Calu3 (cell line): ENCODE measurements at regions not wholly inside any gene's neighbourhood (a gene's known extent, or its start where the extent isn't known, plus 50 kb on each side); places are given as distances from the start of the nearest gene placed in this dataset.

Source experiments
- BruUV-seq: library from RNA; stranded (reverse); fragments of 400-500 nt; replicated peaks from 2 replicates; lab custom pipeline; 2021; lab: Mats Ljungman, UMichigan
- CTCF ChIA-PET: fragments of 300-600 bp; sonication (Branson Sonifier 250); formaldehyde crosslinking; loops from one replicate; lab custom pipeline; 2022; ENCODE audit warnings: antibody characterized with exemption; lab: Charles Lee
- DNase-seq: peaks from one replicate; pipeline ENCODE4 v3.0.0; 2022
- H3K27ac Mint-ChIP-seq: one replicate; pipeline ENCODE4 v1.8.0; 2022; ENCODE audit warnings: mixed read lengths; ENCODE audit not compliant: unreplicated experiment
- H3K27me3 Mint-ChIP-seq: one replicate; pipeline ENCODE4 v1.8.0; 2022; ENCODE audit warnings: mixed read lengths; ENCODE audit not compliant: unreplicated experiment
- H3K36me3 Mint-ChIP-seq: one replicate; pipeline ENCODE4 v1.8.0; 2022; ENCODE audit warnings: mild to moderate bottlenecking, moderate library complexity, mixed read lengths; ENCODE audit not compliant: insufficient read depth, unreplicated experiment
- H3K4me1 Mint-ChIP-seq: one replicate; pipeline ENCODE4 v1.8.0; 2022; ENCODE audit warnings: mild to moderate bottlenecking, low read depth, mixed read lengths; ENCODE audit not compliant: unreplicated experiment
- H3K4me3 Mint-ChIP-seq: one replicate; pipeline ENCODE4 v1.8.0; 2022; ENCODE audit warnings: mild to moderate bottlenecking, low read depth, moderate library complexity, mixed read lengths; ENCODE audit not compliant: unreplicated experiment
- H3K9me3 Mint-ChIP-seq: one replicate; pipeline ENCODE4 v1.8.0; 2022; ENCODE audit warnings: low read depth, mixed read lengths; ENCODE audit not compliant: unreplicated experiment
- intact Hi-C: fragments of 100-400 bp; cut with micrococcal nuclease; formaldehyde crosslinking; loops from one replicate; pipeline ENCODE4 v1.10.0; 2022; ENCODE audit not compliant: unreplicated experiment
- TF ChIP-seq, protein P1 (sequence below): fragments of 200-600 bp; IDR thresholded peaks from one replicate; pipeline ENCODE4 v1.8.0; 2022; ENCODE audit warnings: antibody characterized with exemption; ENCODE audit not compliant: unreplicated experiment

DNA sequence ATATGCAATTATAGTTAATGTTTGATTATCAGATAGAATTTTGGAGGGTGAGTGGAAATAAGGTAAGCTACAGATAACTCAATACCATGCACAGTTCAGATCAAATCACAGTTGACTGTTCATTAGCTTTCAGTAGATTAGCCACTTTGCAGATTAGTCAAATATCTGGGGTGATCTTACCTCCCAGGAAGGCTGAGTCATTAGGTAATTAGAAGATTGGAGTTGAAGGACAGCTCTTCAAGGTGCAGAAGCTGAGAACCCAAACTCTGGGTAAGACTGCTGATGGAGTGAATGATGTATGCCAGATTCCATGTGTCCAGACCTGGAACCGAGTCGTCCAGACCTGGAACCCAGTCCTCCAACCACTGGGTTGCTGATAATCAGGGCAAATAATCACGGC lies 262.8 kb upstream of the UBE2E3 start:
- no peaks in the 10 kb centered on the region for H3K36me3 Mint-ChIP-seq
- no TSS peak for BruUV-seq
- no peaks in the 10 kb centered on the region for H3K9me3 Mint-ChIP-seq
- H3K4me1 Mint-ChIP-seq, result peaks cover 23% of the 10 kb centered on the region
- DNase-seq, result no peak
- H3K27me3 Mint-ChIP-seq, result no peaks in the 10 kb centered on the region
- CTCF ChIA-PET, result interaction anchor here (1.3 kb wide), 1 partner anchor 11 kb away, joined by 4 read pairs; no protein-coding TSS in a partner anchor
- TF ChIP-seq, protein P1, sequence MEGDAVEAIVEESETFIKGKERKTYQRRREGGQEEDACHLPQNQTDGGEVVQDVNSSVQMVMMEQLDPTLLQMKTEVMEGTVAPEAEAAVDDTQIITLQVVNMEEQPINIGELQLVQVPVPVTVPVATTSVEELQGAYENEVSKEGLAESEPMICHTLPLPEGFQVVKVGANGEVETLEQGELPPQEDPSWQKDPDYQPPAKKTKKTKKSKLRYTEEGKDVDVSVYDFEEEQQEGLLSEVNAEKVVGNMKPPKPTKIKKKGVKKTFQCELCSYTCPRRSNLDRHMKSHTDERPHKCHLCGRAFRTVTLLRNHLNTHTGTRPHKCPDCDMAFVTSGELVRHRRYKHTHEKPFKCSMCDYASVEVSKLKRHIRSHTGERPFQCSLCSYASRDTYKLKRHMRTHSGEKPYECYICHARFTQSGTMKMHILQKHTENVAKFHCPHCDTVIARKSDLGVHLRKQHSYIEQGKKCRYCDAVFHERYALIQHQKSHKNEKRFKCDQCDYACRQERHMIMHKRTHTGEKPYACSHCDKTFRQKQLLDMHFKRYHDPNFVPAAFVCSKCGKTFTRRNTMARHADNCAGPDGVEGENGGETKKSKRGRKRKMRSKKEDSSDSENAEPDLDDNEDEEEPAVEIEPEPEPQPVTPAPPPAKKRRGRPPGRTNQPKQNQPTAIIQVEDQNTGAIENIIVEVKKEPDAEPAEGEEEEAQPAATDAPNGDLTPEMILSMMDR, result no peak
- intact Hi-C loops, result no loop called here
- no peak overlapping the region for H3K27ac Mint-ChIP-seq
- H3K4me3 Mint-ChIP-seq, result no peak overlapping the region

GRCh38 chr2:180716186-180717180 lies 263.9 kb upstream of the UBE2E3 start:
- no peaks in the 10 kb centered on the region for H3K27me3 Mint-ChIP-seq
- H3K4me1 Mint-ChIP-seq, result peaks cover 23% of the 10 kb centered on the region
- DNase-seq, result no peak
- H3K27ac Mint-ChIP-seq, result no peak overlapping the region
- no peaks in the 10 kb centered on the region for H3K9me3 Mint-ChIP-seq
- CTCF ChIA-PET, result no interaction called here
- intact Hi-C loops, result no loop called here
- no TSS peak for BruUV-seq
- no peak overlapping the region for H3K4me3 Mint-ChIP-seq
- TF ChIP-seq, protein P1, result no peak
- no peaks in the 10 kb centered on the region for H3K36me3 Mint-ChIP-seq

DNA sequence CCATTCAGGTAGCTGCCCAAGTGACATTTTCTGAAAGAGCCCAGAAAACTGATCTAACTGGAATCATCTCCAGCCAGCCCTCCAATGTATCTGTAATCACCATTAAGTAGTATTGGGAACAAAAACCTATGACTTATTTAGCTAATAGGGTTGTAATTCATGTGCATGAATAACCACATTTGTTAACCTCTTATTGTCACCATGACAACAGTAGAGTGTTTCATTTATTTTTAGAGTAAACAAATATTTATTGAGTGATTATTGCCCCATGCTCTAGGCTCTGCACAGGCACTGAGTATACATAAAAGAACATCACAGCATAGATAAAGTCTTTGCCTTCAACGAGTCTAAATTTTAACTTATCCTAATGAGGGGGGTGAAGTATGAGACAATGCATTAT lies 265.4 kb upstream of the UBE2E3 start:
- Mint-ChIP-seq H3K4me1 (peaks cover 23% of the 10 kb centered on the region), H3K27ac (no peak overlapping the region), H3K4me3 (no peak overlapping the region), H3K9me3 (no peaks in the 10 kb centered on the region), H3K36me3 (no peaks in the 10 kb centered on the region), H3K27me3 (no peaks in the 10 kb centered on the region)
- DNase-seq, result no peak
- TF ChIP-seq, protein P1, result no peak
- CTCF ChIA-PET, result no interaction called here
- intact Hi-C loops, result no loop called here
- BruUV-seq, result no TSS peak

DNA sequence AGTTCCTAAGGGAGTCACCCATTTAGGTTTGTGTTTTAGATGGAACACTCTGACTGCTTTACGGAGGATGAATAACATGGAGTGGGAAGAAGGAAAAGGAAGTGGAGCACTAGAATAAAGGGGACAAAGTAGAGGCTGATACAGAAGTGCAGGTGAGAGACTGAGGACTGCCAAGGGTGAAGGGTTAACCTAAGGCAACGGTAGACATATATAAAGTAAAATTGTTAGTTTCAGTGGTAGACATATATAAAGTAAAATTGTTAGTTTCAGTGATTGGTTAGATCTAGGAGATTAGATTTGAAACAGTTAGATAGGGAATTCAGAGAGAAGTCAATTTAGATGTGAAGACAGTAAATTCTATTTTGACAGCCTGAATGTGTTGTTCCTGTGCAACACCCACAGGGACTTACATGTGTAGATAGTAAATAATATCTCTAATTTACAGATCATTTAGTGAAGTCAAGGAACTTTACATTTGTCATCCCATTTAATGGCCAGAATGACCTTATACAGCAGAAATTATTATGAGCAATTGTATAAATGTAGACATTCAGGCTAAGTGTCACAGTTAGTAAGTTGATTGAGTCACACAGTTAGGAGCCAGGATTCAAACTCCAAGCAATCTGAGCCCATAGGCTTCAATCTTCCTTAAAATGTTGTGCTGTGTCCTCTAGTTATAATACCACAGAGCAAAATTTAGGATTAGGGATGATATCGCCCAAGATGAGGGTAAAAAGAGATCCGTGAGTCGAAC lies 270.8 kb upstream of the UBE2E3 start:
- TF ChIP-seq, protein P1, result no peak
- H3K4me1 Mint-ChIP-seq, result peaks cover 16% of the 10 kb centered on the region
- no peak for DNase-seq
- H3K36me3 Mint-ChIP-seq, result no peaks in the 10 kb centered on the region
- intact Hi-C loops, result no loop called here
- BruUV-seq, result no TSS peak
- H3K9me3 Mint-ChIP-seq, result no peaks in the 10 kb centered on the region
- no peak overlapping the region for H3K27ac Mint-ChIP-seq
- no peaks in the 10 kb centered on the region for H3K27me3 Mint-ChIP-seq
- CTCF ChIA-PET, result no interaction called here
- H3K4me3 Mint-ChIP-seq, result no peak overlapping the region
